Hematopoietic multipotent progenitor cell (in vitro differentiated cells): ENCODE measurements at regions not wholly inside any gene's neighbourhood (a gene's known extent, or its start where the extent isn't known, plus 50 kb on each side); places are given as distances from the start of the nearest gene placed in this dataset. TPM values are rescaled to one million over a fixed set of nuclear protein-coding genes. Genes with fewer than 3 reads are reported as not detected.
"Not testable (repeated sequence)": the region's sequence is repeated elsewhere in the genome, so short reads cannot be mapped to it uniquely, and the experiment has no call there.

Experiments
- DNase-seq, 3 donors: peaks; one replicate each; pipeline ENCODE4 v3.0.0-alpha.2; 2011 to 2015; ENCODE audit warnings: low read depth in 2 of 3, low spot score in 2 of 3
- small RNA-seq: library from RNA; depleted of rRNA; stranded (forward); fragments of <200 nt; gene quantifications from one replicate; pipeline ENCODE3, GENCODE V24; 2012

GRCh38 chr9:64920147-64920546 lies 364.9 kb downstream of the FOXD4L5 start:
- DNase-seq = not testable (repeated sequence)

- not testable (repeated sequence) for DNase-seq
Measured at GRCh38 chr9:64888643-64889042, 396.4 kb downstream of the FOXD4L5 start.

- DNase-seq = peak in 2 of 3 donors; percentile 0 to 5
Measured at GRCh38 chr9:64870594-64870993, 414.4 kb downstream of the FOXD4L5 start.

Small RNA genes lying in the stretch of these regions (small RNA-seq; reads per million reads assigned to genes)
- gene RNU6-1293P = not detected
